ENCODE measurements at regions not wholly inside any gene's neighbourhood (a gene's known extent, or its start where the extent isn't known, plus 50 kb on each side); places are given as distances from the start of the nearest gene placed in this dataset.
A peak's percentile ranks its signal among the peaks of the same experiment; 100 is the strongest.
"Not testable (repeated sequence)": the region's sequence is repeated elsewhere in the genome, so short reads cannot be mapped to it uniquely, and the experiment has no call there.

DNA sequence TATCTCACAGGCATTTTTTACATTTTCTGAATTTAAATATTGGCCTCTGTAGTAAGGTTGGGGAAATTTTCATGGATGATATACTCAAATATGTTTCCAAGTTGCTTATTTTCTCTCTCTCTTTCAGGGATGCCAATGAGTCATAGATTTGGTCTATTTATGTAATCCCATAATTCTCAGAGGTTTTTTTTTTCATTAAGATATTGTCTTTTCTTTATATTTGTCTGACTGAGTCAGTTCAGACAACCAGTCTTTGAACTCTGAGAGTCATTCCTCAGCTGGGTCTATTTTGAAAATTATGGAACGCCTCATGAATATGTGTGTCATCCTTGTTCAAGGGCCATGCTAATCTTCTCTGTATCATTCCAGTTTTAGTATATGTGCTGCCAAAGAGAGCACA is 223.2 kb downstream of the PCSK1 start:
- DNase-seq (ENCODE audit: low read depth), result peak; percentile 95

DNA sequence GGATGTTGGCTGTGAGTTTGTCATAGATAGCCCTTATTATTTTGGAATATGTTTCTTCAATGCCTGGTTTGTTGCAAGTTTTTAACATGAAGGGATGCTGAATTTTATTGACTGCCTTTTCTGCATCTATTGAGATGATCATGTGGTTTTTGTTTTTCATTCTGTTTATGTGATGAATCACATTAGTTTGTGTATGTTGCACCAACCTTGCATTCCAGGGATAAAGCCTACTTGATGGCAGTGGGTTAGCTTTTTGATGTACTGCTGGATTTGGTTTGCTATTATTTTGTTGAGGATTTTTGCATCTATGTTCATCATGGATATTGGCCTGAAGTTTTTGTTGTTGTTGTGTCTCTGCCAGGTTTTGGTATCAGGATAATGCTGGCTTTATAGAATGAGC is 225.6 kb downstream of the PCSK1 start:
- DNase-seq (ENCODE audit: low read depth), result peak; percentile 46

DNA sequence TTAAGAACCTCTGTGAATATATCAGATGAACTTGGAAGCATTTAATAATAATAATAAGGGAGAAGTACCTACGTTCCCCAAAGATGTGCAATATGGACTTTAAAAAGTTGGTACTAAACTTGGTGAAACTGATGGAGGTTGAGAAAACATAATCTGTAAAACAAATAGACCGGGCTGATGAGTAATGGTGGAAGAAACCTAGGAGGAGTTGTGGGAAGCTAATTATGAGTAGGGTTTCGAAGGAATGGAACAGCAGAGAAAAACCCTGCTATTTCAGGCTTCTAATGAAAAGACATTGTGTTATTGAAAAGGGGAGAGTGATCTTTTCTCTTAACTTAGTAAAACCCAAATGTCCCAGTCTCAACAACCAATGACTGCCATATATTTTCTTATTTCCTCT is 229.3 kb downstream of the PCSK1 start:
- DNase-seq (ENCODE audit: low read depth), result peak; percentile 60

DNA sequence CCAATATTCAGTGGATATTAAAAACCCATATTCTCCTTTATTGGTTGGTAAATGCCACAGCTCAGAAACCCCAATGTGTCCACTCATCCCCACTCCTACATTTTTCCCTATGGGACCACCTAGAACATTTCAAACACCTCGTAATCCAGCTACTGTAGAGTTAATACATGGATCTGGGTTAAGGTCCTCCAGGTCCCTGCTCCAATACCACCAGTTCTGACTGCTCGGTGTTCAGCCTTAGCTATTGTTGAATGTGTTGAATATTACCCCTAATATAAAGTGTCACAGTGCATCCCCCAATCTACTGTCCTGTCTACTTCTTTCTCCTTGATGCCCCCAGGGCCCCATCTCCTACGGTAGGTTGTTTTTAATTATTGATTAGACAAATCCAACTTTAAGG is 231.5 kb downstream of the PCSK1 start:
- DNase-seq (ENCODE audit: low read depth), result no peak

DNA sequence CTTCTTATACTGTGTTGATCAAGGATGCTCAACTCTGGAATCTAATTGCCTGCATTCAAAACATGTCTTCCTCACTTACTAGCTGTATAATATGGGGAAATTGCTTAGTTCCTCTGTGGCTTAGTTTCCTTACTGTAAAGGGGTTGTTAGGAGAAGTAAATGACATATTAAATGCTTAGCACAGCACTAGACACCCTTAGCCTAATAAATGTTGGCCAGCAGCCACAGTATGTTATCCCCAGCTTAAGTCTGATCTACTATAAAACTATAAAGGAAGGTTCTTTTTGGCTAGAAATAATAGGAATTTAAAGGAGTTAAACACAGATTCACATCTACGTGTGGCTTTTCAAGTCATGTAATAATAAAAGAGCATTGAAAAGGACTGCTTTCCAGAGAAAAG is 232.4 kb downstream of the PCSK1 start:
- no peak for DNase-seq (ENCODE audit: low read depth)

DNA sequence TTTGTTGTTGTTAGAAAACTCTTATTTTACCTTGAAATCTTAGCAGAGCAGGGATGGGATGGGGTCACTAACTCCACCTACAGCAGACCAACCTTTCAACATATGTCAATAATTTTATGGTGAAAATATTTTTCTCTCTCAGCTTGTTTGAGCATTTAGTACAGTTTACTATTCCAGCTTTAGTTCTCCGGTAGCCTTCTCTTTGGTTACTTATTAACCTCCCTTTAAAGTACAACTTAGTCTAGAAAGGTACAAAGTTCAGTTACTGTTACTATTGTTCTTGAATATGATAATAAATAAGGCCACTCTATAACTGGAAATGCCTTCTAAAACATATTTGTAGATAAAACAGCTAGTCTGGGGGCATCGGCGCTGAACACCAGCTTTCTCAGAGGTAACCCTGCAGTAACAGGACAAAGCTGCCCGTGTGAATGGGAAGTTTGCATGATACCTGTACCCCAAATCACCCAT is 233.3 kb downstream of the PCSK1 start:
- DNase-seq (ENCODE audit: low read depth), result no peak

DNA sequence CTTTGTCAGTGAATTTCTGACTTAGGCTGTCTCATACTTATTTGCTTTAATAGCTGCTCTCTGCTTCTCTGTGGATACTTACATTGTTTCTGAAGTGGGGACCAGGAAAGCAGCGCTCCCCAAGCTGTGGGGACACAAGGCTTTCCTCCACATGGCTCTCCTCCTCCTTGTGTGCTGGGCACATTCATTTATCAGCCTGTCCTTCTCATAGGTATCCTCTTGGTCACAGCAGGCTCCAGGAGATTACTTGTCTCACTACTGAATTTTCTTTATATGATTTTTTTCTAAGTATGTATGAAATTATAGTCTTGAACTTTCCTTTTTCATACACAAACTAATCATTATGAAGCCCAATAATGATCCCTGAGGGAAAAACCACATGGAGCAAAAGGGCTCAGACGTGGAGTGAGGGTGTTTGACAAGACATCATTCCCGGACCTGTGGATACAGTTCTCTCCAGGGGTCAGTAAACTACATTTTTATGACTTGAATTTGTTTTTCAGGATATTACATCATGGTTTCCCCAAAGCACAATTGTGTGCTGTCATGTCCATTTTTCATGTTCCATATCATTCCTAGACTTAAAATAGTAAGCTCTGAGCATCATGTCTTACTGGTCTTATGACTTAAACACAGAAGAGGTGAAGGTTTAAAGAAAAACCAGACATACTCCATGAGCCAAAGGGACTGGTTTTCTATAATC is 234.5 kb downstream of the PCSK1 start:
- DNase-seq (ENCODE audit: low read depth), result no peak

DNA sequence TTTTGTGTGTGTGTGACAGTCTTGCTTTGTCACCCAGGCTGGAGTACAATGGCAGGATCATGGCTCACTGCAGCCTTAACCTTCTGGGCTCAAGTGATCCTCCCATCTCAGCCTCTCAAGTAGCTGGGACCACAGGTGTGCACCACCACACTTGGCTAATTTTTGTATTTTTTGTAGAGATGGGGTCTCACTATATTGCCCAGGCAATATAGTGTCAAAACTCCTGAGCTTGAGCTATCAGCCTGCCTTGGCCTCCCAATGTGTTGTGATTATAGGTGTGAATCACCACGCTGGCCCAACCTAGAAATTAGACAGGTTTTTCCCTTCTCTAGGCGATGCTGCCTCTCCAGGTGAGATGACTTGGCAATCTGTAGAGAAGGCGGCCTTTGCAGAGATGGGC is 235.3 kb downstream of the PCSK1 start:
- DNase-seq (ENCODE audit: low read depth), result not testable (repeated sequence)

DNA sequence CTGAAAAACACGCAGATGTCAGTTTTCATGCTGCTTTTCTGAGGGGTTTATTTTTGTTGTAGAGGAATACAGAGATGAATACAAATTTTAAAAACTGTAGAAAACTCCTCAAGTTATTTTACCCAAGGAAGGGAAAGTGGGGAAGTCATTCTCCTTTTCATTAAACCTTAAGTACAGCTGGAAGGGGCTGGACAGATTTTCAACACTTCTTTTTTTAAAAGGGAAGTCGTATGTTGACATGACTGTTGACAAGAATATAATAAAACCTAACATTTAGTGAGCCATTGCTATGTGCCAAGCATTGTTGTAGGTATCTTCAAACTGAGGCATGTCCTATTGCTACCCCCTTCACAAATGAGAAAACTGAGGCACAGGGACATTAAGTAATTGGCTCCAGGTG is 235.7 kb upstream of the ELL2 start:
- DNase-seq (ENCODE audit: low read depth), result no peak

DNA sequence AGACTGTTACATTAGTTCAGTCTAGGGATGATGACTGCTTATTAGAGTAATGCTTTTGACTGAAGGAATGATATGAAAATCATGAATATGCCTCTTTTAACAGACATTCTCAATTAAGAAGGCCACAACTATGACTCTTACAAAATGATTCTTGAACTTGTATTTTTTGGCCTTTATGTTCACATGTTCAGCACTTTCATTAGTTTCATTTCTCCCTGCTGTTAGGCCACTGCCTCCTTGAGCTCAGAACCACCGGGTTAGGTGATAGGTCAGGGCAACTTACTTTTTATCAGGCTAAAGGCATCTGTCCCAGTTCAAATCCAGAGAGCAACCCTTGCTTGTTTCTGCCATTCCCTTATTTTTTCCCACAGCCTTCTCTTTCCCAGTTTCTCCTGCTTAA is 235.2 kb upstream of the ELL2 start:
- DNase-seq (ENCODE audit: low read depth), result no peak

DNA sequence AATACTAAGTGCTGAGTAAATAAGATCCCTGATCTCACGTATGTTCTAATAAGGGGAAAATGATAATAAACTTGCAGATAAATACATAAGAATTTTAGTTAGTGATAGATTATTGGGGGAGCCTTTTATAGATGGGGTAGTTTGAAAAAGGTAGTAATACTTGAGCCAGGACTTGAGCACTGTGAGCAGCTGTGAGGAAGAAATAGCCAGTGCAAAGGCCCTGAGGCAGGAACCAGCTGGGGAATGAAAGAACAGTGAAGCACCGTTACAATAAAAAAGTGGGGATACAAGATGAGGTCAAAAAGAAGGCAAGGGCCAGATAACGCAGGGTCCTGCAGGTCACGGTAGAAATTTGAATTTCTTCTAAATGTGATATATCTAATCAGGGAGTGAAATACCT is 234.8 kb upstream of the ELL2 start:
- no peak for DNase-seq (ENCODE audit: low read depth)

DNA sequence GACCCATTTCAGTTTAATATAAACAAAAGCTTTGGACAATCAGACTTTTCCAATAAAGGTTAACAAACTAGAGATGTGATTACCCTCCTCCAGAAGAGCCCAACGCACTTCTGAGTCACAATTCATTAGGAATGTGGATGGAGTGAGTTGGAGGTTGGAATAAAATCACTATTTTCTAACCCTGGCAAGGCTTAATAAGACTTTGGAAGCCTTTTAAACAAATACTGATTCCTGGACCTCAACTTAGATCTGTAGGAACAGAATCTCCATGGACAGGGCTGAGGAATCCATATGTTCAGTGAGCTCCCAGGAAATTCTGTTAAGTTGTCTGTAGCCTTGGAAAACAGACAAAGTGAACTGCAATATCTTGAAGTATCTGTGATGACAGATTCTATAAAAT is 233.5 kb upstream of the ELL2 start:
- DNase-seq (ENCODE audit: low read depth), result no peak

DNA sequence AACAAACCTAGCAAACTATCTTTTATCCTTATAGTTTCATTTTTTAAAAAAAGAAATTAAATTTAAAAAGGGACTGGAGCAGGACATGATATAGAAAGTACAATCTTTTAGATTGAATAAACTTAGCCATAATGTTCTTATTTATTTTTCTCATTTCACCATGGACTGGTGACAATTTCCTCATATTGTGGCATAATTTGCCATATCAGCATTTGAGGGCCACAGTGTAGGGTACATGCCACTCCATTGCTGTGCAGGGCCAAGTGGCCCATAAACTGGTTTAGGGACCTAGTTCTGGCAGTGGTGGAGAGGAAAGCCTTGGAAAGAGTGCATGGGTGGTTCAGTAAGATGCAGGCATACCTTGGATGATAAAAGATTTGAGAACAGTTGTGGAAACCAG is 232.9 kb upstream of the ELL2 start:
- DNase-seq (ENCODE audit: low read depth), result no peak

DNA sequence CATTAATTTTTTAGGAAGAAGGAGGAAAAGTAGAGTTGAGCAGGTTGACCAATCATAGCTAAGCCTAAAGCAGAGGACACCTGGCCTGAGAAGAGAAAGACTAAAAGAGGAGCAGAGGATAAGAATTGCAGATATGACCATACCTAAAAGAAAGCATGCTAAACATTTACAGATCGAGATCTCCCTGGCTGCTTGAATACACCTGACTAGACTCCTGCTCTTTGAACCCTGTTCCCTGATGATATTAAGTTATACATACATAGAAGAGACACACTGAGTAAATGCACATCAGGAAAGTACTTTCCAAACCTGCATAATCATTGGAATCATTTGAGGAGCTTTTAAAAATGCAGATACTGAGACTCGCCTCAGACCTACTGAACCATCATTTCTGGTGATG is 232.3 kb upstream of the ELL2 start:
- DNase-seq (ENCODE audit: low read depth), result no peak

DNA sequence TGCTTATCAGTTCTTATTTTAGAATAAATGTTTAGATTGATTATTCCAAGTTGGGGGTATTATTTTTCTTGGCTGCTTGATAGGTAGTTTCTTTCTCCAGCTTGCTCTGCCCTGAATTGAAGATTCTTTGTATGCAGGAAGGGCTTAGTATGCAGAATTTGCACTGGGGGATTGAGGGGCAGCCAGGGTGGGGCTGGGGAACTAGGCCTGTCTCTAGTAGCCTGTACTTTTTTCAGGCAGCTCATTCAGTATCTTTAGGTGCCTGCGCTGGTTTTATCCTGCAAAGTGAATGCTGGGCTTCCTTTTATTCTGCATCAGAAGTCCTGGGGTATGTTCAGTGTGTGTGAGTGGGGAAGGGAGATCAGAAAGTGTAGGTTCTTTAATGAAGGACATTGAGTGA is 228.3 kb upstream of the ELL2 start:
- no peak for DNase-seq (ENCODE audit: low read depth)

DNA sequence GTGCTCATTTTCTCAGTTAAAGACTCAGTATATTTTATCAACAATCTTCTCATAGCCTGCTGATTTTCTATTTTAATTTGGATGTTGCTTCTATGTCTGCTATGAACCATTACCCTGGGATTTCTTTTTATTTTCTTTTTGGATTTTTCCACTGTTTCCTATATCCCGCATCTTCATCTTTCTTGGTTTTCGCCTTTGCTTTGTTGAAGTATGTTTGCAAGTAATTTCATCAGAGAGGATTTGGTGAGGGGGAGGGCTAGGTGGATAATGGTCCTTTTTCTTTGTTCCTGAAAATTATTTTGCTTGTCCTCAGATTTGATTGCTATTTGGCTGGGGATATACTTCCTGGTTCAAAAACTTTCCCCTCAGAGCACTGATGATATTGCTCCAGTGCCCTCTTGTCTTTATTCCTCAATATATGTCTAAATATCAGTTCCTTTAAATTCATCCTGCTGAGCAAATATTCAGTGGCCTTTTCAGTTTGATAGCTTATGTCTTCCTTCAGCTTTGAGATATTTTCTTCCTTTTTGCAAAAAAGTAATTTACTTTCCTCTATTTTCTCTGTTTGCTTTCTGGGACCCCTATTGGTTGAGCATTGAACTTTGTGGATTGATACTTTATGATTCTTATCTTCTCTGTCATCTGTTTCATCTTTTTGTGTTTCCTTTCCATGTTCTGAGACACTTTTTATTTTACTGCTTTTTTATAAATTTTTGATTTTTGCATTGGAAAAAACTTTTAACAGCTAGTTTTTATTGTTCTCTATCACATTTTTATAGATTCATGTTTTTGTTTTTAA is 227.6 kb upstream of the ELL2 start:
- no peak for DNase-seq (ENCODE audit: low read depth)

DNA sequence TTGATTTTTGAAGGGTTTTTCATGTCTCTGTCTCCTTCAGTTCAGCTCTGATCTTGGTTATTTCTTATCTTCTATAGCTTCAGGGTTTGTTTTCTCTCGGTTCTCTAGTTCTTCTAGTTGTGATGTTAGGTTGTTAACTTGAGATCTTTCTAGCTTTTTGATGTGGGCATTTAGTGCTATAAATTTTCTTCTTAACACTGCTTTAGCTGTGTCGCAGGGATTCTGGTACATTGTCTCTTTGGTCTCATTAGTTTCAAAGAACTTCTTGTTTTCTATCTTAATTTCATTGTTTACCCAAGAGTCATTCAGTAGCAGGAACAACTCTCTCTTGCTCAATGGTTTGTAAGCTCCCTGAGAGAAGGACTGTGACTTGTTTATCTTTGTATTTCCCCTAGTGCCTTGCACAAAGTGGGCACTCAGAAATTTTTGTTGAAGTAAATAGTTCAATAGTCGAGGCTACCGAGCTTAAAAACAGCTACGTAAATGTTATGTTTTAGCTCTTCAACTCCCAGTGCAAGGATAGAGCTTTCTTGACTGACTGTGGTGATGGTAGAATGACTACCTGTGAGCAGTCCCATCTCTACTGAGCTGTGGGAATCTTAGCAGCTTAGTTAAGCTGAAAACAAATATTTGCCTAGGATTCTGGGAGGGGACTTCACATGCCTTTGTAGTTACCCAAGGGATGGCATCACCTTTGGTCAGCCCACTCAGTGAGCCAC is 225.8 kb upstream of the ELL2 start:
- no peak for DNase-seq (ENCODE audit: low read depth)

DNA sequence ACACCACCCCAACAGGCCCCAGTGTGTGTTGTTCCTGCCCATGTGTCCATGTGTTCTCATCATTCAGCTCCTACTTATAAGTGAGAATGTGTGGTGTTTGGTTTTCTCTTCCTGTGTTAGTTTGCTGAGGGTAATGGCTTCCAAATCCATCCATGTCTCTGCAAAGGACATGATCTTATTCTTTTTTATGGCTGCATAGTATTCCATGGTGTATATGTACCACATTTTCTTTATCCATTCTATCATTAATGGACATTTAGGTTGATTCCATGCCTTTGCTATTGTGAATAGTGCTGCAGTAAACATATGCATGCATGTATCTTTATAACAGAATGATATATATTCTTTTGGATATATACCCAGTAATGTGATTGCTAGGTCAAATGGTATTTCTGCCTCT is 222.9 kb upstream of the ELL2 start:
- DNase-seq (ENCODE audit: low read depth), result not testable (repeated sequence)

DNA sequence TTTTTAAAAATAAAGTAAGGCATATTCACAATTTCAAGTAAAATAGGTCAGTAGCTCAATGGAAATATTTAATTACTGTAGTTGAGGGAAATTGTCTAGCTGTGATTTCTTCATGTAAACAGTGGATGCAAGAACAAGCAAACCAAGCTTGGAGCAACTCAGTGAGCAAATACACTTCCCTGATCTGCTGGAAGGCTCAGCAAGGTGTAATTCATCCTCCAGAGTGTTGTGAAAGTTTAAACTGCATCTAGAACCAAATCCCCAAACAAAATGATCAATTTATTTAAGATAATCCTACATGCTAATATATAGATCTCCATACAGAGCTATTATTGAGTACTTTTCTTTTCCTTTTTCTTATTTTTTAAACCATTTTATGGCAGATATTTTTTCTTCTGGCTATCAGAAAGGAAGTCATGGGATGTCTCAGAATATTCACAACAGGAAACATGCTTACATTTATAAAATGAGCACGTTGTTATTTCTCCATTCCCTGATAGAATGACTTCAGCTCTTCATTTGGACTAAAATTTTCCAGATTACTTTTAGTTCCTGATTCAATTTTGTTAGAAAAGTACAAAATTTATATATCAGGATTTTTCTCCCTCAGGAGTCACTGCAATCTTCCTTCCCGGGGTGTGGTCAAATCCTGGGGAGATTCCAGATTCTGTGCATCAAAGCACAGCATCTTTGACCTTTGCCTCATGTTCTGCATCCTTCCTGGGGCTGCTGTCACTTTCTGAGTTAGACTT is 219.2 kb upstream of the ELL2 start:
- DNase-seq (ENCODE audit: low read depth), result no peak

DNA sequence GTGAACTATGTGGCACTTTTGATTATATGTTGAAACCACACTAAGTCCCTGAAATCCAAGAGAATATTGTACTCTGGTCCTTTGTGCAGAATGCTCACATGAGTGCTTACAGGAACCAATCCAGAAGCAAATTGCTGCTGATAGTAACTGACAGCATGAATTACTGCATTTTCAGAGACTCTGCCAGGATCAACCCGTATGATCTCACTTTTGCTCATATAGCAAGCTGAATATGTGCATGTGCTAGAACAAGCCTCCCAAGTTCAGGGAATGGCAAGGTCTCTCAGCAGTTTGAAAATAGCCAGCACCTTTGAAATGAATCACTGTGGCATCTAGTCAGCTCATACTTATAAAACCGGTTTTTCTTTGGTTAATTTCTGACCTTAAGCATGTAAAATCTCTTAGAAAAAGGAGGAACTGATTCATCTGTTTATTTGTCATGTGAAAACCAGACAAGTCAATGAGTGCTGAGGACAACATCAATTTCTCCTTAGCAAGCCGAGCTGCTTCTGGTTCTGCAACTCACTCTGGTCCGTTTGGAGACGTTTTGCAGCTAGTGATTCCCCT is 215.7 kb upstream of the ELL2 start:
- peak; percentile 83 for DNase-seq (ENCODE audit: low read depth)

DNA sequence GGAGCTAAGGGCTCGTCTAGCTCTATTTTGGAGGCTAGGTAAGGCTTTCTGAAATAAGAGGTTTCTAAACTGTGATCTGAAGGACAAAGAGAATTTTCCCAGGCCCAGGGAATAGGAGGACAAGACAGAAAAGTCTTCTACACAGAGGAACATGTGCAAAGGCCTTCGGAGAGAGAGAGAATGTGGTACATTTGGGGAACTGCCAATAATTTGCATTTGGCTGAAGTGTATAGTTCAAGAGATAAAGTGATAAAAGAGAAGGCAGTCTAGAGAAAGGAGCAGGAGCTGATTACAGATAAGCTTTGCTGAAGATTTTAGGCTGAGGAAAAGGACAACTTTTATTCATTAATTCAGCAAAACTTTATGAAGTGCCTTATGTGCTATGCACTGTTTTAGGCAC is 214.4 kb upstream of the ELL2 start:
- no peak for DNase-seq (ENCODE audit: low read depth)

DNA sequence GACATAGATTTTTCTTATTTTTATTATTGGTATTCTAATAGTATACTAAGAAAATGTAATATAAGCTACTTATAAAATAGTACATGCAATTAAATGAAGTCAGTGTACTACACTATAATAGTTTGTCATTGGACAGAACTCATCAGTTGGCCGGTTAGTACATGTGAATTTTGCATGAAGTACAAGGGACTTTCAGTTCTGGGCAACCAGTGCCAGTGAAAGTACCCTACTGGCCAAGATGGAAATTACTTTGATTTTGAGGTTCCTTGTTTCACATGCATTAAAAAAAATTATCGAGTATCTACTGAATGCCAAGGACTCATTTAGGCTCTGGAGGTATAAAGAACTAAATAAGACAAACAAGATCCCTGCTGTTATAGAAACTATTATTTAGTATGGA is 213.4 kb upstream of the ELL2 start:
- peak; percentile 47 for DNase-seq (ENCODE audit: low read depth)
